ENCODE measurements at regions not wholly inside any gene's neighbourhood (a gene's known extent, or its start where the extent isn't known, plus 50 kb on each side); places are given as distances from the start of the nearest gene placed in this dataset.
A peak's percentile ranks its signal among the peaks of the same experiment; 100 is the strongest.
"Not testable (repeated sequence)": the region's sequence is repeated elsewhere in the genome, so short reads cannot be mapped to it uniquely, and the experiment has no call there.

GRCh38 chr15:59906046-59906445 is 98.1 kb upstream of the FOXB1 start:
- no peaks in the 10 kb centered on the region for H3K9me3 ChIP-seq (ENCODE audit: control insufficient read depth in 2 of 2, insufficient read depth in 1 of 2, low read length in 1 of 2)
- WGBS: 85% methylated on average over 1 of the region's 1 CpG
- H3K36me3 ChIP-seq (ENCODE audit: control insufficient read depth in 2 of 2, insufficient read depth in 2 of 2, low read length in 1 of 2): no peaks in the 10 kb centered on the region
- H3K4me1 ChIP-seq (ENCODE audit: control insufficient read depth in 2 of 2, insufficient read depth in 2 of 2, low read length in 2 of 2): no peaks in the 10 kb centered on the region
- no peak overlapping the region for H3K27ac ChIP-seq (ENCODE audit: low read depth in 1 of 2, low read length in 1 of 2)
- peaks cover 0 to 12% of the 10 kb centered on the region in 2 donors for H3K27me3 ChIP-seq (ENCODE audit: control insufficient read depth in 2 of 2, insufficient read depth in 1 of 2, low read length in 1 of 2)
- no peak overlapping the region for H3K4me3 ChIP-seq (ENCODE audit: low read length in 2 of 2)
- DNase-seq (ENCODE audit: low read depth in 6 of 9, low spot score in 9 of 9): no peak

- Histone ChIP-seq H3K4me3 (ENCODE audit: low read length in 2 of 2) (no peak overlapping the region), H3K27me3 (ENCODE audit: control insufficient read depth in 2 of 2, insufficient read depth in 1 of 2, low read length in 1 of 2) (peaks cover 0 to 12% of the 10 kb centered on the region in 2 donors), H3K36me3 (ENCODE audit: control insufficient read depth in 2 of 2, insufficient read depth in 2 of 2, low read length in 1 of 2) (no peaks in the 10 kb centered on the region), H3K4me1 (ENCODE audit: control insufficient read depth in 2 of 2, insufficient read depth in 2 of 2, low read length in 2 of 2) (no peaks in the 10 kb centered on the region), H3K9me3 (ENCODE audit: control insufficient read depth in 2 of 2, insufficient read depth in 1 of 2, low read length in 1 of 2) (no peaks in the 10 kb centered on the region), H3K27ac (ENCODE audit: low read depth in 1 of 2, low read length in 1 of 2) (no peak overlapping the region)
- no peak for DNase-seq (ENCODE audit: low read depth in 6 of 9, low spot score in 9 of 9)
- WGBS: 68% methylated on average over 4 of the region's 4 CpGs
These were observed 98.9 kb upstream of the FOXB1 start for GRCh38 chr15:59905176-59905575.

GRCh38 chr15:59904450-59905135 is 99.5 kb upstream of the FOXB1 start:
- peaks cover 0 to 14% of the 10 kb centered on the region in 2 donors for H3K27me3 ChIP-seq (ENCODE audit: control insufficient read depth in 2 of 2, insufficient read depth in 1 of 2, low read length in 1 of 2)
- no peaks in the 10 kb centered on the region for H3K4me1 ChIP-seq (ENCODE audit: control insufficient read depth in 2 of 2, insufficient read depth in 2 of 2, low read length in 2 of 2)
- no peak overlapping the region for H3K27ac ChIP-seq (ENCODE audit: low read depth in 1 of 2, low read length in 1 of 2)
- DNase-seq (ENCODE audit: low read depth in 6 of 9, low spot score in 9 of 9): no peak
- no peaks in the 10 kb centered on the region for H3K36me3 ChIP-seq (ENCODE audit: control insufficient read depth in 2 of 2, insufficient read depth in 2 of 2, low read length in 1 of 2)
- WGBS: 52% methylated on average over 17 of the region's 17 CpGs
- H3K9me3 ChIP-seq (ENCODE audit: control insufficient read depth in 2 of 2, insufficient read depth in 1 of 2, low read length in 1 of 2): no peaks in the 10 kb centered on the region
- H3K4me3 ChIP-seq (ENCODE audit: low read length in 2 of 2): no peak overlapping the region

GRCh38 chr15:59896663-59897074 is 107.4 kb upstream of the FOXB1 start:
- WGBS: 85% methylated on average over 5 of the region's 5 CpGs
- no peaks in the 10 kb centered on the region for H3K36me3 ChIP-seq (ENCODE audit: control insufficient read depth in 2 of 2, insufficient read depth in 2 of 2, low read length in 1 of 2)
- no peak overlapping the region for H3K27ac ChIP-seq (ENCODE audit: low read depth in 1 of 2, low read length in 1 of 2)
- H3K4me1 ChIP-seq (ENCODE audit: control insufficient read depth in 2 of 2, insufficient read depth in 2 of 2, low read length in 2 of 2): no peaks in the 10 kb centered on the region
- DNase-seq (ENCODE audit: low read depth in 6 of 9, low spot score in 9 of 9): no peak
- no peaks in the 10 kb centered on the region for H3K9me3 ChIP-seq (ENCODE audit: control insufficient read depth in 2 of 2, insufficient read depth in 1 of 2, low read length in 1 of 2)
- no peak overlapping the region for H3K4me3 ChIP-seq (ENCODE audit: low read length in 2 of 2)
- peaks cover 0 to 2% of the 10 kb centered on the region in 2 donors for H3K27me3 ChIP-seq (ENCODE audit: control insufficient read depth in 2 of 2, insufficient read depth in 1 of 2, low read length in 1 of 2)

GRCh38 chr15:59894835-59895234 is 109.3 kb upstream of the FOXB1 start:
- H3K27me3 ChIP-seq (ENCODE audit: control insufficient read depth in 2 of 2, insufficient read depth in 1 of 2, low read length in 1 of 2): peaks cover 0 to under 1% of the 10 kb centered on the region in 2 donors
- H3K36me3 ChIP-seq (ENCODE audit: control insufficient read depth in 2 of 2, insufficient read depth in 2 of 2, low read length in 1 of 2): no peaks in the 10 kb centered on the region
- DNase-seq (ENCODE audit: low read depth in 6 of 9, low spot score in 9 of 9): no peak
- WGBS: 78% methylated on average over 1 of the region's 1 CpG
- no peak overlapping the region for H3K27ac ChIP-seq (ENCODE audit: low read depth in 1 of 2, low read length in 1 of 2)
- no peaks in the 10 kb centered on the region for H3K9me3 ChIP-seq (ENCODE audit: control insufficient read depth in 2 of 2, insufficient read depth in 1 of 2, low read length in 1 of 2)
- no peaks in the 10 kb centered on the region for H3K4me1 ChIP-seq (ENCODE audit: control insufficient read depth in 2 of 2, insufficient read depth in 2 of 2, low read length in 2 of 2)
- no peak overlapping the region for H3K4me3 ChIP-seq (ENCODE audit: low read length in 2 of 2)

GRCh38 chr15:59892985-59893384 is 111.1 kb upstream of the FOXB1 start:
- DNase-seq (ENCODE audit: low read depth in 6 of 9, low spot score in 9 of 9): peak in 6 of 9 donors; percentile 5 to 46 (median 17)
- 54% methylated on average over 1 of the region's 1 CpG for WGBS
- Histone ChIP-seq H3K4me1 (ENCODE audit: control insufficient read depth in 2 of 2, insufficient read depth in 2 of 2, low read length in 2 of 2) (no peaks in the 10 kb centered on the region), H3K27ac (ENCODE audit: low read depth in 1 of 2, low read length in 1 of 2) (no peak overlapping the region), H3K36me3 (ENCODE audit: control insufficient read depth in 2 of 2, insufficient read depth in 2 of 2, low read length in 1 of 2) (no peaks in the 10 kb centered on the region), H3K27me3 (ENCODE audit: control insufficient read depth in 2 of 2, insufficient read depth in 1 of 2, low read length in 1 of 2) (no peaks in the 10 kb centered on the region), H3K9me3 (ENCODE audit: control insufficient read depth in 2 of 2, insufficient read depth in 1 of 2, low read length in 1 of 2) (no peaks in the 10 kb centered on the region), H3K4me3 (ENCODE audit: low read length in 2 of 2) (no peak overlapping the region)

GRCh38 chr15:59887870-59888269 is 116.2 kb upstream of the FOXB1 start:
- H3K36me3 ChIP-seq (ENCODE audit: control insufficient read depth in 2 of 2, insufficient read depth in 2 of 2, low read length in 1 of 2); DNase-seq (ENCODE audit: low read depth in 6 of 9, low spot score in 9 of 9); H3K27me3 ChIP-seq (ENCODE audit: control insufficient read depth in 2 of 2, insufficient read depth in 1 of 2, low read length in 1 of 2); H3K4me1 ChIP-seq (ENCODE audit: control insufficient read depth in 2 of 2, insufficient read depth in 2 of 2, low read length in 2 of 2); H3K27ac ChIP-seq (ENCODE audit: low read depth in 1 of 2, low read length in 1 of 2); H3K4me3 ChIP-seq (ENCODE audit: low read length in 2 of 2); H3K9me3 ChIP-seq (ENCODE audit: control insufficient read depth in 2 of 2, insufficient read depth in 1 of 2, low read length in 1 of 2): not testable (repeated sequence)
- WGBS: 100% methylated on average over 1 of the region's 1 CpG

- no peaks in the 10 kb centered on the region for H3K9me3 ChIP-seq (ENCODE audit: control insufficient read depth in 2 of 2, insufficient read depth in 1 of 2, low read length in 1 of 2)
- WGBS: 87% methylated on average over 4 of the region's 4 CpGs
- H3K27me3 ChIP-seq (ENCODE audit: control insufficient read depth in 2 of 2, insufficient read depth in 1 of 2, low read length in 1 of 2): peaks cover 0 to 7% of the 10 kb centered on the region in 2 donors
These were observed 116.9 kb upstream of the FOXB1 start for GRCh38 chr15:59887211-59887610.

GRCh38 chr15:59886441-59886840 is 117.7 kb upstream of the FOXB1 start:
- H3K4me1 ChIP-seq (ENCODE audit: control insufficient read depth in 2 of 2, insufficient read depth in 2 of 2, low read length in 2 of 2): no peaks in the 10 kb centered on the region
- H3K36me3 ChIP-seq (ENCODE audit: control insufficient read depth in 2 of 2, insufficient read depth in 2 of 2, low read length in 1 of 2): no peaks in the 10 kb centered on the region
- no peaks in the 10 kb centered on the region for H3K9me3 ChIP-seq (ENCODE audit: control insufficient read depth in 2 of 2, insufficient read depth in 1 of 2, low read length in 1 of 2)
- no peak overlapping the region for H3K27ac ChIP-seq (ENCODE audit: low read depth in 1 of 2, low read length in 1 of 2)
- H3K4me3 ChIP-seq (ENCODE audit: low read length in 2 of 2): no peak overlapping the region
- DNase-seq (ENCODE audit: low read depth in 6 of 9, low spot score in 9 of 9): no peak
- H3K27me3 ChIP-seq (ENCODE audit: control insufficient read depth in 2 of 2, insufficient read depth in 1 of 2, low read length in 1 of 2): peaks cover 0 to 7% of the 10 kb centered on the region in 2 donors
- WGBS: 87% methylated on average over 3 of the region's 3 CpGs

More at GRCh38 chr15:59887211-59887610, 116.9 kb upstream of the FOXB1 start:
- no peak for DNase-seq (ENCODE audit: low read depth in 6 of 9, low spot score in 9 of 9)
- Histone ChIP-seq H3K4me3 (ENCODE audit: low read length in 2 of 2) (no peak overlapping the region), H3K4me1 (ENCODE audit: control insufficient read depth in 2 of 2, insufficient read depth in 2 of 2, low read length in 2 of 2) (no peaks in the 10 kb centered on the region), H3K27ac (ENCODE audit: low read depth in 1 of 2, low read length in 1 of 2) (no peak overlapping the region), H3K36me3 (ENCODE audit: control insufficient read depth in 2 of 2, insufficient read depth in 2 of 2, low read length in 1 of 2) (no peaks in the 10 kb centered on the region)
